PC-9 (cell line): ENCODE measurements at regions not wholly inside any gene's neighbourhood (a gene's known extent, or its start where the extent isn't known, plus 50 kb on each side); places are given as distances from the start of the nearest gene placed in this dataset.

ENCODE experiments used
- EZH2 ChIP-seq: fragments of 200-600 bp; sonication (generic); IDR thresholded peaks from 2 replicates; pipeline ENCODE4 v1.8.0; 2017; ENCODE audit warnings: antibody characterized with exemption, low read depth
- TF ChIP-seq, protein P1 (sequence below): fragments of 200-600 bp; sonication (generic); conservative IDR thresholded peaks from 2 replicates; pipeline ENCODE4 v1.6.1; 2017; ENCODE audit warnings: mixed run types, antibody characterized with exemption, mild to moderate bottlenecking, moderate library complexity

DNA sequence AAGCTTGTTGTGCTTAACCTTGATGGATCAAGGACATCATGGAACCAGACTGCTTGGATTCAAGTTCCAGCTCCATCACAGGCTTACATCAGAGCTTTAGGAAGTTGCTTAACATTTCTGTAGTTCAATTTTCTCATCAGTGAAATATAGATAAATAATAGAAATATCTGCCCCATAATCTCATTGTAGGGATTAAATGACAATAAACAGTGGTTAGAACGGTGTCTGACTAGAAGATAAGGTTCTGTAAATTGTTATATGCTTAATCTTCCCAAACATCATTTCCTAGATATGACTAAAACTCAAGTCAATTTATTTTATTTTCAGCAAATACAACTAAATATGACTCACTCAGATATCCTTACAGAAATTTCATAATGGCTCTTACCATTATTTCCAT lies 83.5 kb downstream of the SLITRK1 start:
- TF ChIP-seq, protein P1, sequence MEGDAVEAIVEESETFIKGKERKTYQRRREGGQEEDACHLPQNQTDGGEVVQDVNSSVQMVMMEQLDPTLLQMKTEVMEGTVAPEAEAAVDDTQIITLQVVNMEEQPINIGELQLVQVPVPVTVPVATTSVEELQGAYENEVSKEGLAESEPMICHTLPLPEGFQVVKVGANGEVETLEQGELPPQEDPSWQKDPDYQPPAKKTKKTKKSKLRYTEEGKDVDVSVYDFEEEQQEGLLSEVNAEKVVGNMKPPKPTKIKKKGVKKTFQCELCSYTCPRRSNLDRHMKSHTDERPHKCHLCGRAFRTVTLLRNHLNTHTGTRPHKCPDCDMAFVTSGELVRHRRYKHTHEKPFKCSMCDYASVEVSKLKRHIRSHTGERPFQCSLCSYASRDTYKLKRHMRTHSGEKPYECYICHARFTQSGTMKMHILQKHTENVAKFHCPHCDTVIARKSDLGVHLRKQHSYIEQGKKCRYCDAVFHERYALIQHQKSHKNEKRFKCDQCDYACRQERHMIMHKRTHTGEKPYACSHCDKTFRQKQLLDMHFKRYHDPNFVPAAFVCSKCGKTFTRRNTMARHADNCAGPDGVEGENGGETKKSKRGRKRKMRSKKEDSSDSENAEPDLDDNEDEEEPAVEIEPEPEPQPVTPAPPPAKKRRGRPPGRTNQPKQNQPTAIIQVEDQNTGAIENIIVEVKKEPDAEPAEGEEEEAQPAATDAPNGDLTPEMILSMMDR = no peak
- no peak for TF ChIP-seq EZH2
